K562 (cell line): ENCODE measurements at regions not wholly inside any gene's neighbourhood (a gene's known extent, or its start where the extent isn't known, plus 50 kb on each side); places are given as distances from the start of the nearest gene placed in this dataset.

Experiments
- ATAC-seq: fragments of 200-7000 bp; cut with Tn5 transposase; 3 replicates; pipeline ENCODE4 v1.9.1; 2020; ENCODE audit warnings: moderate library complexity
- BruUV-seq: library from RNA; stranded (reverse); fragments of 400-500 nt; replicated peaks from 2 replicates; lab custom pipeline; 2021; lab: Mats Ljungman, UMichigan
- CTCF ChIA-PET: fragments of 300-600 bp; formaldehyde crosslinking; extraction: SDS; loops from one replicate; lab custom pipeline; 2021; ENCODE audit warnings: low intra/inter-chr PET ratio; lab: Yijun Ruan, JAX
- POLR2A ChIA-PET: fragments of 300-600, 350-650 bp; sonication (Branson Sonifier 250); formaldehyde crosslinking; extraction: SDS; loops from one replicate; lab custom pipeline; 2021; ENCODE audit warnings: antibody characterized with exemption, inconsistent platforms; lab: Yijun Ruan, JAX
- DNase-seq, 4 experiments: peaks; one replicate each; pipeline versions ENCODE4 v3.0.0 to v3.0.0-alpha.2; 2011 to 2018; ENCODE audit warnings: low spot score in 3 of 4, mixed read lengths in 3 of 4; ENCODE audit errors: extremely low read depth in 1 of 4
- FAIRE-seq: peaks from 2 replicates; lab custom pipeline; 2011; peaks lifted over from hg19 to GRCh38; lab: Jason Lieb, UNC
- H2AFZ ChIP-seq: 2 replicates; pipeline ENCODE4 v1.6.0; 2011; ENCODE audit warnings: low read depth, low read length, control low read depth, inconsistent platforms
- H3K27ac ChIP-seq: fragments of 200-600 bp; 3 replicates; pipeline ENCODE4 v1.8.0; 2011; ENCODE audit warnings: low read depth, mild to moderate bottlenecking, control low read depth, inconsistent platforms, low read length, moderate library complexity, mixed read lengths; ENCODE audit errors: extremely low read depth
- H3K27me3 ChIP-seq, 2 experiments: fragments of 300-600 bp in 1 of 2; 2 replicates in 1 of 2; 3 replicates in 1 of 2; pipeline versions ENCODE4 v1.6.0 to v1.8.0; 2011; ENCODE audit warnings: inconsistent platforms in 2 of 2, low read length in 2 of 2, mild to moderate bottlenecking in 1 of 2, mixed read lengths in 1 of 2, moderate library complexity in 1 of 2; ENCODE audit not compliant: control insufficient read depth in 2 of 2, insufficient read depth in 2 of 2
- H3K36me3 ChIP-seq: fragments of 300-600 bp; 3 replicates; pipeline ENCODE4 v1.8.0; 2011; ENCODE audit warnings: mild to moderate bottlenecking, low read length, inconsistent platforms; ENCODE audit not compliant: control insufficient read depth, insufficient read depth
- H3K4me1 ChIP-seq, 2 experiments: fragments of 200-600 bp in 1 of 2; replicated peaks in 1 of 2; 2 replicates in 1 of 2; 3 replicates in 1 of 2; pipeline versions ENCODE4 v1.5.1 to v1.8.0; 2011; ENCODE audit warnings: inconsistent platforms in 2 of 2, low read length in 2 of 2, mild to moderate bottlenecking in 1 of 2, mixed read lengths in 1 of 2, moderate library complexity in 1 of 2; ENCODE audit not compliant: control insufficient read depth in 2 of 2, insufficient read depth in 2 of 2
- H3K4me2 ChIP-seq: 2 replicates; pipeline ENCODE4 v1.6.1; 2011; ENCODE audit warnings: low read length, control low read depth, inconsistent platforms, mixed read lengths; ENCODE audit not compliant: insufficient read depth
- H3K4me3 ChIP-seq: fragments of 200-600 bp; sonication (generic), shearing (Covaris generic); 2 replicates; pipeline ENCODE4 v1.5.1; 2016; ENCODE audit warnings: control low read depth, inconsistent platforms
- H3K79me2 ChIP-seq: fragments of 200-600 bp; 3 replicates; pipeline ENCODE4 v1.8.0; 2011; ENCODE audit warnings: low read length, inconsistent platforms; ENCODE audit not compliant: control insufficient read depth, insufficient read depth
- H3K9ac ChIP-seq, 2 experiments: 2 replicates each; pipeline versions ENCODE4 v1.6.0 to v1.6.1; 2011; ENCODE audit warnings: low read depth in 2 of 2, low read length in 2 of 2, control low read depth in 1 of 2, inconsistent platforms in 1 of 2, mild to moderate bottlenecking in 1 of 2, mixed read lengths in 1 of 2; ENCODE audit not compliant: insufficient read depth in 1 of 2
- H3K9me1 ChIP-seq: one replicate; pipeline ENCODE4 v1.6.0; 2011; ENCODE audit warnings: inconsistent platforms, mild to moderate bottlenecking, low read length, moderate library complexity; ENCODE audit not compliant: control insufficient read depth, insufficient read depth
- H3K9me3 ChIP-seq: replicated peaks from 2 replicates; pipeline ENCODE4 v1.5.1; 2011; ENCODE audit warnings: low read depth, low read length, inconsistent platforms; ENCODE audit not compliant: control insufficient read depth, insufficient read depth
- H4K20me1 ChIP-seq: replicated peaks from 2 replicates; pipeline ENCODE4 v1.6.1; 2011; ENCODE audit warnings: low read length, inconsistent platforms, mixed read lengths; ENCODE audit not compliant: control insufficient read depth, insufficient read depth
- BCL6 ChIP-seq: fragments of 250-450 bp; sonication (Bioruptor Pico); IDR thresholded peaks from 2 replicates; pipeline ENCODE4 v1.4.0; 2020
- BRD9 ChIP-seq: fragments of 450-650 bp; IDR thresholded peaks from 2 replicates; pipeline ENCODE4 v1.6.1; 2018; ENCODE audit warnings: low read depth; ENCODE audit not compliant: partially characterized antibody
- CTCF ChIP-seq, 3 experiments: IDR thresholded peaks in 2 of 3; conservative IDR thresholded peaks in 1 of 3; 2 replicates each; pipeline ENCODE4 v1.5.1; 2011 to 2012; ENCODE audit warnings: low read length in 3 of 3, mild to moderate bottlenecking in 3 of 3, control low read depth in 2 of 3, improper control_type of control experiment in 1 of 3, inconsistent platforms in 1 of 3, low read depth in 1 of 3, mixed read lengths in 1 of 3, moderate library complexity in 1 of 3; ENCODE audit not compliant: insufficient read depth in 2 of 3
- IRF1 ChIP-seq: sonication (generic); formaldehyde crosslinking; IDR thresholded peaks from 2 replicates; pipeline ENCODE4 v1.8.0; 2022; ENCODE audit warnings: missing genetic modification reagents, mild to moderate bottlenecking, borderline replicate concordance
- NFRKB ChIP-seq: fragments of 450-650 bp; IDR thresholded peaks from 2 replicates; pipeline ENCODE4 v1.6.1; 2016; ENCODE audit warnings: low read depth
- POLR2G ChIP-seq: fragments of 200-400 bp; formaldehyde crosslinking; IDR thresholded peaks from 2 replicates; pipeline ENCODE4 v1.6.1; 2017; ENCODE audit warnings: low read depth, mild to moderate bottlenecking, antibody characterized with exemption, low read length, moderate library complexity
- SUPT5H ChIP-seq: fragments of 450-650 bp; IDR thresholded peaks from 2 replicates; pipeline ENCODE4 v1.6.1; 2016
- ZBTB1 ChIP-seq: sonication (generic); formaldehyde crosslinking; IDR thresholded peaks from 2 replicates; pipeline ENCODE4 v1.8.1; 2023; ENCODE audit warnings: missing genetic modification reagents, low read depth, mild to moderate bottlenecking, borderline replicate concordance
- WGBS: fragments of 100-300 bp; shearing (Covaris generic); methylation state at CpG from one replicate; pipeline ENCODE4 v1.1.6; 2016; ENCODE audit warnings: low coverage, mixed read lengths; ENCODE audit not compliant: insufficient coverage; ENCODE audit errors: missing lambda C conversion rate; 5-methylcytosine and 5-hydroxymethylcytosine counted together
- in situ Hi-C: fragments of 300-500 bp; cut with MboI; formaldehyde crosslinking; loops from 4 replicates; pipeline ENCODE4 v1.15.0; 2018; ENCODE audit warnings: inconsistent platforms, mixed read lengths
- intact Hi-C: fragments of 100-400 bp; cut with micrococcal nuclease; formaldehyde crosslinking; loops from 2 replicates; pipeline ENCODE4 v1.14.2; 2022
- TF ChIP-seq, protein P1 (sequence below): sonication (generic); formaldehyde crosslinking; IDR thresholded peaks from 2 replicates; pipeline ENCODE4 v1.9.0; 2022; ENCODE audit warnings: mild to moderate bottlenecking, missing genetic modification reagents
- TF ChIP-seq, protein P2 (sequence below): fragments of 250-450 bp; sonication (Bioruptor Pico); IDR thresholded peaks from 2 replicates; pipeline ENCODE4 v1.5.0; 2021

- no peak for TF ChIP-seq BRD9
- no peak for TF ChIP-seq CTCF (IDR thresholded peaks at IDR 0.05 in 2 of 3, conservative IDR thresholded peaks at IDR 0.05 in 1 of 3; ENCODE audit: insufficient read depth in 2 of 3, low read depth in 1 of 3, low read length in 3 of 3)
- TF ChIP-seq, protein P1, sequence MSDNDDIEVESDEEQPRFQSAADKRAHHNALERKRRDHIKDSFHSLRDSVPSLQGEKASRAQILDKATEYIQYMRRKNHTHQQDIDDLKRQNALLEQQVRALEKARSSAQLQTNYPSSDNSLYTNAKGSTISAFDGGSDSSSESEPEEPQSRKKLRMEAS (CRISPR knock-in tag), result no peak
- no peak for TF ChIP-seq IRF1 (CRISPR knock-in tag)
- TF ChIP-seq SUPT5H, result no peak
- TF ChIP-seq ZBTB1, result no peak
- TF ChIP-seq, protein P2, sequence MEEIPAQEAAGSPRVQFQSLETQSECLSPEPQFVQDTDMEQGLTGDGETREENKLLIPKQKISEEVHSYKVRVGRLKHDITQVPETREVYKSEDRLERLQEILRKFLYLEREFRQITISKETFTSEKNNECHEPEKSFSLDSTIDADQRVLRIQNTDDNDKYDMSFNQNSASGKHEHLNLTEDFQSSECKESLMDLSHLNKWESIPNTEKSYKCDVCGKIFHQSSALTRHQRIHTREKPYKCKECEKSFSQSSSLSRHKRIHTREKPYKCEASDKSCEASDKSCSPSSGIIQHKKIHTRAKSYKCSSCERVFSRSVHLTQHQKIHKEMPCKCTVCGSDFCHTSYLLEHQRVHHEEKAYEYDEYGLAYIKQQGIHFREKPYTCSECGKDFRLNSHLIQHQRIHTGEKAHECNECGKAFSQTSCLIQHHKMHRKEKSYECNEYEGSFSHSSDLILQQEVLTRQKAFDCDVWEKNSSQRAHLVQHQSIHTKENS (CRISPR knock-in tag), result no peak
- TF ChIP-seq BCL6 (CRISPR knock-in tag), result no peak
- no peak for TF ChIP-seq NFRKB
- no peak for TF ChIP-seq POLR2G
- no peak for FAIRE-seq
Measured at GRCh38 chr4:187060551-187060950, 336.9 kb upstream of the FAT1 start.

More at GRCh38 chr4:187060551-187060950, 336.9 kb upstream of the FAT1 start:
- Histone ChIP-seq H3K9me1 (no peaks in the 10 kb centered on the region), H3K9me3 (no peaks in the 10 kb centered on the region), H3K27me3 (peaks cover 9 to 34% of the 10 kb centered on the region in 2 experiments; a peak in 4 of 5 replicates), H3K4me1 (no peaks in the 10 kb centered on the region), H3K36me3 (no peaks in the 10 kb centered on the region), H3K4me3 (no peak overlapping the region), H4K20me1 (no peaks in the 10 kb centered on the region), H3K9ac (no peak overlapping the region), H3K79me2 (no peaks in the 10 kb centered on the region), H3K4me2 (no peak overlapping the region), H2AFZ (no peak overlapping the region), H3K27ac (no peak overlapping the region)
- POLR2A ChIA-PET, result interaction anchor here (0.6 kb wide), 1 partner anchor 76 kb away, joined by 4 read pairs; no protein-coding TSS in a partner anchor
- CTCF ChIA-PET, result no interaction called here
- intact Hi-C loops, result loop anchor here (10.0 kb wide), 1 partner anchor 336 kb away; the partner anchor contains the start of gene FAT1
- no TSS peak for BruUV-seq
- DNase-seq (no peak), ATAC-seq (no peak; the same call in 2 of the 3 replicates)
- WGBS, result 0% methylated on average over 14 of the region's 14 CpGs
- in situ Hi-C loops, result no loop called here
